B cell (primary cell): ENCODE measurements at regions not wholly inside any gene's neighbourhood (a gene's known extent, or its start where the extent isn't known, plus 50 kb on each side); places are given as distances from the start of the nearest gene placed in this dataset.
A peak's percentile ranks its signal among the peaks of the same experiment; 100 is the strongest.

Experiments
- ATAC-seq: fragments of 200-7000 bp; cut with Tn5 transposase; one replicate; pipeline ENCODE4 v1.10.0; 2021; ENCODE audit warnings: low read depth, mild to moderate bottlenecking, moderate number of reproducible peaks, moderate library complexity
- CTCF ChIA-PET: fragments of 350-600 bp; sonication (Branson Sonifier 250); formaldehyde crosslinking; loops from one replicate; lab custom pipeline; 2021; ENCODE audit warnings: antibody characterized with exemption, inconsistent platforms; lab: Charles Lee
- POLR2A ChIA-PET: fragments of 350-600 bp; sonication (Branson Sonifier 250); formaldehyde crosslinking; loops from one replicate; lab custom pipeline; 2021; ENCODE audit warnings: antibody characterized with exemption; lab: Charles Lee
- DNase-seq: peaks from one replicate; pipeline ENCODE4 v3.0.0; 2013
- H2AFZ ChIP-seq: 2 replicates; pipeline ENCODE4 v1.6.1; 2012; ENCODE audit warnings: mild to moderate bottlenecking, low read depth, low read length; ENCODE audit not compliant: insufficient read depth, poor library complexity, severe bottlenecking
- H3K27ac ChIP-seq, 2 donors: 1 replicate in 1 of 2; 2 replicates in 1 of 2; pipeline ENCODE4 v1.5.1; 2012 to 2013; ENCODE audit warnings: low read length in 2 of 2, mild to moderate bottlenecking in 2 of 2, moderate library complexity in 1 of 2
- H3K27me3 ChIP-seq, 4 experiments: fragments of 200-600 bp in 1 of 4; sonication (generic) in 1 of 4; replicated peaks in 1 of 4; 1 replicate in 2 of 4; 2 replicates in 2 of 4; pipeline versions ENCODE4 v1.6.1 to v1.7.0; 2013 to 2016; ENCODE audit warnings: low read length in 3 of 4, mild to moderate bottlenecking in 2 of 4, mixed read lengths in 1 of 4, moderate library complexity in 1 of 4; ENCODE audit not compliant: insufficient read depth in 4 of 4, control insufficient read depth in 3 of 4; ENCODE audit errors: control extremely low read depth in 1 of 4
- H3K36me3 ChIP-seq, 2 experiments: replicated peaks in 1 of 2; 1 replicate in 1 of 2; 2 replicates in 1 of 2; pipeline versions ENCODE4 v1.6.1 to v1.7.1; 2013; ENCODE audit warnings: low read length in 1 of 2; ENCODE audit not compliant: insufficient read depth in 2 of 2, control insufficient read depth in 1 of 2; ENCODE audit errors: control extremely low read depth in 1 of 2, extremely low read depth in 1 of 2
- H3K4me1 ChIP-seq, 2 donors: fragments of 200-600 bp in 1 of 2; sonication (generic) in 1 of 2; 1 replicate in 1 of 2; 2 replicates in 1 of 2; pipeline versions ENCODE4 v1.5.1 to v1.6.1; 2013 to 2017; ENCODE audit warnings: low read length in 2 of 2; ENCODE audit not compliant: control insufficient read depth in 2 of 2, insufficient read depth in 2 of 2
- H3K4me2 ChIP-seq: replicated peaks from 2 replicates; pipeline ENCODE3; 2012; ENCODE audit warnings: mild to moderate bottlenecking, low read depth, low read length; ENCODE audit not compliant: poor library complexity, severe bottlenecking
- H3K4me3 ChIP-seq, 5 experiments: fragments of 200-600 bp in 1 of 5; sonication (generic) in 1 of 5; 1 replicate in 3 of 5; 2 replicates in 2 of 5; pipeline versions ENCODE4 v1.5.1 to v1.7.0; 2011 to 2016; ENCODE audit warnings: low read length in 4 of 5, mild to moderate bottlenecking in 4 of 5, low read depth in 2 of 5, control low read depth in 1 of 5, moderate library complexity in 1 of 5; ENCODE audit not compliant: insufficient read depth in 1 of 5; ENCODE audit errors: control extremely low read depth in 1 of 5, extremely low read depth in 1 of 5
- H3K79me2 ChIP-seq: fragments of 200-600 bp; sonication (generic); one replicate; pipeline ENCODE4 v1.6.0; 2016; ENCODE audit warnings: low read length; ENCODE audit not compliant: control insufficient read depth, insufficient read depth
- H3K9ac ChIP-seq: fragments of 200-600 bp; sonication (generic); 2 replicates; pipeline ENCODE4 v1.6.1; 2017; ENCODE audit warnings: mild to moderate bottlenecking, low read length, moderate library complexity
- H3K9me3 ChIP-seq, 3 donors: one replicate each; pipeline versions ENCODE4 v1.6.1 to v1.7.1; 2013; ENCODE audit warnings: low read length in 2 of 3; ENCODE audit not compliant: control insufficient read depth in 2 of 3, insufficient read depth in 1 of 3; ENCODE audit errors: control extremely low read depth in 1 of 3
- H4K20me1 ChIP-seq: 2 replicates; pipeline ENCODE4 v1.6.0; 2012; ENCODE audit warnings: mild to moderate bottlenecking, low read length; ENCODE audit not compliant: insufficient read depth, control insufficient read depth, poor library complexity, severe bottlenecking
- H3K27ac Mint-ChIP-seq: one replicate; pipeline ENCODE4 v1.8.0; 2021; ENCODE audit warnings: mixed read lengths
- H3K27me3 Mint-ChIP-seq: one replicate; pipeline ENCODE4 v1.8.0; 2021; ENCODE audit warnings: mixed read lengths
- H3K4me1 Mint-ChIP-seq: one replicate; pipeline ENCODE4 v1.8.0; 2021; ENCODE audit warnings: mixed read lengths
- H3K4me3 Mint-ChIP-seq: one replicate; pipeline ENCODE4 v1.8.0; 2021; ENCODE audit warnings: mixed read lengths
- H3K9me3 Mint-ChIP-seq: one replicate; pipeline ENCODE4 v1.8.0; 2022; ENCODE audit warnings: mixed read lengths; ENCODE audit not compliant: insufficient read depth
- CTCF ChIP-seq: fragments of 200-600 bp; IDR thresholded peaks from one replicate; pipeline ENCODE4 v1.8.0; 2022; ENCODE audit warnings: antibody characterized with exemption, mild to moderate bottlenecking
- EZH2 ChIP-seq: IDR thresholded peaks from 2 replicates; pipeline ENCODE4 v1.6.1; 2012; ENCODE audit warnings: borderline replicate concordance, low read depth, mild to moderate bottlenecking, moderate library complexity, low read length; ENCODE audit not compliant: insufficient read depth, poor library complexity, severe bottlenecking
- WGBS: methylation state at CpG from one replicate; pipeline ENCODE4 v1.1.5; 2013; ENCODE audit warnings: missing lambda C conversion rate; ENCODE audit not compliant: insufficient coverage; 5-methylcytosine and 5-hydroxymethylcytosine counted together
- intact Hi-C: fragments of 100-400 bp; cut with micrococcal nuclease; formaldehyde crosslinking; loops from one replicate; pipeline ENCODE4 v1.10.0; 2022

GRCh38 chr9:79477241-79477840 is 94.4 kb upstream of the TLE4 start:
- no peak overlapping the region for H3K27ac Mint-ChIP-seq
- Histone ChIP-seq H3K79me2 (no peaks in the 10 kb centered on the region), H3K27ac (no peak overlapping the region), H3K4me2 (no peak overlapping the region), H4K20me1 (no peaks in the 10 kb centered on the region), H3K4me1 (no peaks in the 10 kb centered on the region), H3K27me3 (no peaks in the 10 kb centered on the region), H2AFZ (no peak overlapping the region), H3K4me3 (no peak overlapping the region), H3K36me3 (no peaks in the 10 kb centered on the region), H3K9me3 (peaks cover 0 to 5% (median 0%) of the 10 kb centered on the region in 3 donors), H3K9ac (no peak overlapping the region)
- H3K4me3 Mint-ChIP-seq: no peak overlapping the region
- TF ChIP-seq EZH2 (no peak), CTCF (no peak)
- ChIA-PET POLR2A (no interaction called here), CTCF (interaction anchor here (0.6 kb wide), 1 partner anchor 92 kb away, joined by 4 read pairs; no protein-coding TSS in a partner anchor)
- no peaks in the 10 kb centered on the region for H3K4me1 Mint-ChIP-seq
- DNase-seq: no peak
- intact Hi-C loops: no loop called here
- no peaks in the 10 kb centered on the region for H3K9me3 Mint-ChIP-seq
- WGBS: 100% methylated on average over 3 of the region's 3 CpGs
- H3K27me3 Mint-ChIP-seq: no peaks in the 10 kb centered on the region
- ATAC-seq: no peak

- WGBS: 42% methylated on average over 2 of the region's 5 CpGs
- no peak overlapping the region for H2AFZ ChIP-seq
- no peaks in the 10 kb centered on the region for H3K4me1 ChIP-seq
- H3K4me3 ChIP-seq: no peak overlapping the region
- ATAC-seq (no peak), DNase-seq (peak; percentile 23)
- no peak overlapping the region for H3K9ac ChIP-seq
- TF ChIP-seq EZH2 (no peak), CTCF (peak; percentile 33)
- no peak overlapping the region for H3K4me2 ChIP-seq
- POLR2A ChIA-PET: no interaction called here
- H3K4me1 Mint-ChIP-seq: no peaks in the 10 kb centered on the region
- no peaks in the 10 kb centered on the region for H3K27me3 Mint-ChIP-seq
- no peaks in the 10 kb centered on the region for H3K9me3 Mint-ChIP-seq
- H3K4me3 Mint-ChIP-seq: no peak overlapping the region
- no peaks in the 10 kb centered on the region for H3K79me2 ChIP-seq
- intact Hi-C loops: no loop called here
- H3K27ac ChIP-seq: no peak overlapping the region
- H4K20me1 ChIP-seq: no peaks in the 10 kb centered on the region
- CTCF ChIA-PET: interaction anchor here (0.7 kb wide), 1 partner anchor 81 kb away, joined by 3 read pairs; no protein-coding TSS in a partner anchor
- H3K36me3 ChIP-seq: no peaks in the 10 kb centered on the region
- no peak overlapping the region for H3K27ac Mint-ChIP-seq
- H3K9me3 ChIP-seq: peaks cover 0 to 5% (median 0%) of the 10 kb centered on the region in 3 donors
- no peaks in the 10 kb centered on the region for H3K27me3 ChIP-seq
Observed at GRCh38 chr9:79477955-79478771, 93.6 kb upstream of the TLE4 start.
